Erythroblast (primary cell): ENCODE measurements at regions not wholly inside any gene's neighbourhood (a gene's known extent, or its start where the extent isn't known, plus 50 kb on each side); places are given as distances from the start of the nearest gene placed in this dataset.

Source experiments
- DNase-seq, 2 experiments: peaks; one replicate each; lab custom pipeline; 2025; lab: John Stamatoyannopoulos, UW
- GATA1 ChIP-seq: IDR thresholded peaks from 2 replicates; pipeline ENCODE4 v1.6.1; 2011; ENCODE audit warnings: low read depth, mild to moderate bottlenecking, control low read depth, low read length, moderate library complexity
- POLR2A ChIP-seq: IDR thresholded peaks from 2 replicates; pipeline ENCODE4 v1.6.1; 2011; ENCODE audit warnings: mild to moderate bottlenecking, low read length

GRCh38 chr18:39435209-39435608 is 1869.6 kb upstream of the CELF4 start:
- DNase-seq = no peak
- TF ChIP-seq GATA1 (no peak), POLR2A (no peak)

- TF ChIP-seq POLR2A (no peak), GATA1 (no peak)
- DNase-seq = no peak
Measured at GRCh38 chr18:39434223-39434920, 1868.8 kb upstream of the CELF4 start.

GRCh38 chr18:39425172-39425850 is 1859.7 kb upstream of the CELF4 start:
- peak; percentile 15 to 70 for DNase-seq
- TF ChIP-seq GATA1 (no peak), POLR2A (no peak)

- TF ChIP-seq POLR2A (no peak), GATA1 (no peak)
- DNase-seq = no peak
Measured at GRCh38 chr18:39424261-39424660, 1858.7 kb upstream of the CELF4 start.

- TF ChIP-seq POLR2A (no peak), GATA1 (no peak)
- no peak for DNase-seq
Measured at GRCh38 chr18:39421276-39421675, 1855.7 kb upstream of the CELF4 start.

- no peak for DNase-seq
- TF ChIP-seq POLR2A = no peak
- TF ChIP-seq GATA1 = no peak
Measured at GRCh38 chr18:39419315-39419714, 1853.7 kb upstream of the CELF4 start.

GRCh38 chr18:39415471-39415870 is 1849.9 kb upstream of the CELF4 start:
- no peak for DNase-seq
- TF ChIP-seq POLR2A (no peak), GATA1 (no peak)

GRCh38 chr18:39414009-39414700 is 1848.6 kb upstream of the CELF4 start:
- no peak for TF ChIP-seq GATA1
- no peak for TF ChIP-seq POLR2A
- no peak for DNase-seq

GRCh38 chr18:39406941-39407340 is 1841.3 kb upstream of the CELF4 start:
- TF ChIP-seq POLR2A = no peak
- no peak for TF ChIP-seq GATA1
- DNase-seq = no peak

- no peak for DNase-seq
- no peak for TF ChIP-seq GATA1
- TF ChIP-seq POLR2A = no peak
Measured at GRCh38 chr18:39403121-39403520, 1837.5 kb upstream of the CELF4 start.

- DNase-seq = no peak
- no peak for TF ChIP-seq GATA1
- no peak for TF ChIP-seq POLR2A
Measured at GRCh38 chr18:39399662-39400061, 1834.1 kb upstream of the CELF4 start.

- TF ChIP-seq POLR2A = no peak
- no peak for TF ChIP-seq GATA1
- DNase-seq = no peak
Measured at GRCh38 chr18:39396168-39396567, 1830.6 kb upstream of the CELF4 start.

- no peak for DNase-seq
- TF ChIP-seq GATA1 (no peak), POLR2A (no peak)
Measured at GRCh38 chr18:39389800-39390379, 1824.3 kb upstream of the CELF4 start.

- TF ChIP-seq GATA1 (no peak), POLR2A (no peak)
- no peak for DNase-seq
Measured at GRCh38 chr18:39380866-39381265, 1815.3 kb upstream of the CELF4 start.
